ENCODE measurements at regions not wholly inside any gene's neighbourhood (a gene's known extent, or its start where the extent isn't known, plus 50 kb on each side); places are given as distances from the start of the nearest gene placed in this dataset.

DNA sequence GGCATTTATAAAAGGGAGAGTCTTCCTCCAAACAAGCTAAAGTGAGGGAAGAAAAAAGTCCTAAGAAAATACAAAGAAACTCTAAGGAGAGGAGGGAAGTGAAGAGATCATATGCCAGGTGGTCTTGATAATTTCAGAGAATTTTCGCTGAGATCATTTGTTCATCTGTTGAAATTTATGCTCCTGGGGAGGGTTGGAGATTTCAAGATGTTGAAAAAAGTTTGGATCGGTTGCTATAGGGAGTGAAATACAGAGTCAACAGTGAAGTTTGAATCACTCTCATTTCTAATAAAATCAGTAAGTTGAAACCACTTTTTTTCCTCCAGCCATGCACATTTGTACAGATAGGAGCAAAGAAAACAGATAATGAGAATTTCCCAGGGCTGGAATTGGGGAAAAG is 299.1 kb upstream of the ADAMTS5 start:
- no peaks in the 10 kb centered on the region for H3K79me2 ChIP-seq (ENCODE audit: control insufficient read depth, insufficient read depth, low read length)
- no peak overlapping the region for H2AFZ ChIP-seq (ENCODE audit: low read depth, low read length)
- dilution Hi-C loops (cut with MboI; ENCODE audit: extremely low pct_ligation_motif_present, low sequenced_read_pairs) (no loop called here), intact Hi-C loops (cut with micrococcal nuclease) (no loop called here)
- TF ChIP-seq, protein P1, sequence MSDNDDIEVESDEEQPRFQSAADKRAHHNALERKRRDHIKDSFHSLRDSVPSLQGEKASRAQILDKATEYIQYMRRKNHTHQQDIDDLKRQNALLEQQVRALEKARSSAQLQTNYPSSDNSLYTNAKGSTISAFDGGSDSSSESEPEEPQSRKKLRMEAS (IDR thresholded peaks at IDR 0.05; ENCODE audit: insufficient read depth, insufficient read length) = no peak
- TF ChIP-seq POLR2A (IDR thresholded peaks at IDR 0.05; ENCODE audit: low read depth, low read length) (no peak), POLR2AphosphoS5 (IDR thresholded peaks at IDR 0.05; ENCODE audit: insufficient read depth, low read depth, low read length) (no peak), EZH2 (IDR thresholded peaks at IDR 0.05; ENCODE audit: borderline replicate concordance, low read depth, low read length, severe bottlenecking) (no peak)
- TF ChIP-seq, protein P2, sequence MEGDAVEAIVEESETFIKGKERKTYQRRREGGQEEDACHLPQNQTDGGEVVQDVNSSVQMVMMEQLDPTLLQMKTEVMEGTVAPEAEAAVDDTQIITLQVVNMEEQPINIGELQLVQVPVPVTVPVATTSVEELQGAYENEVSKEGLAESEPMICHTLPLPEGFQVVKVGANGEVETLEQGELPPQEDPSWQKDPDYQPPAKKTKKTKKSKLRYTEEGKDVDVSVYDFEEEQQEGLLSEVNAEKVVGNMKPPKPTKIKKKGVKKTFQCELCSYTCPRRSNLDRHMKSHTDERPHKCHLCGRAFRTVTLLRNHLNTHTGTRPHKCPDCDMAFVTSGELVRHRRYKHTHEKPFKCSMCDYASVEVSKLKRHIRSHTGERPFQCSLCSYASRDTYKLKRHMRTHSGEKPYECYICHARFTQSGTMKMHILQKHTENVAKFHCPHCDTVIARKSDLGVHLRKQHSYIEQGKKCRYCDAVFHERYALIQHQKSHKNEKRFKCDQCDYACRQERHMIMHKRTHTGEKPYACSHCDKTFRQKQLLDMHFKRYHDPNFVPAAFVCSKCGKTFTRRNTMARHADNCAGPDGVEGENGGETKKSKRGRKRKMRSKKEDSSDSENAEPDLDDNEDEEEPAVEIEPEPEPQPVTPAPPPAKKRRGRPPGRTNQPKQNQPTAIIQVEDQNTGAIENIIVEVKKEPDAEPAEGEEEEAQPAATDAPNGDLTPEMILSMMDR (IDR thresholded peaks at IDR 0.05; ENCODE audit: extremely low read depth in 1 of 2, insufficient read depth in 1 of 2, low read depth in 1 of 2, low read length in 2 of 2) = no peak
- no peaks in the 10 kb centered on the region for H3K9me3 ChIP-seq (replicated peaks; ENCODE audit: control insufficient read depth, insufficient read depth, low read length)
- H4K20me1 ChIP-seq (replicated peaks; ENCODE audit: control insufficient read depth, extremely low read depth, insufficient read depth, low read length) = no peaks in the 10 kb centered on the region
- no TSS peak for BruUV-seq (replicated peaks)
- CTCF ChIA-PET = no interaction called here
- H3K36me3 ChIP-seq (ENCODE audit: control insufficient read depth in 2 of 2, extremely low read depth in 1 of 2, insufficient read depth in 2 of 2, low read length in 2 of 2) = no peaks in the 10 kb centered on the region
- H3K4me1 ChIP-seq (ENCODE audit: control insufficient read depth, extremely low read depth, insufficient read depth, low read length) = no peaks in the 10 kb centered on the region
- no peak overlapping the region for H3K9ac ChIP-seq (replicated peaks; ENCODE audit: extremely low read depth, insufficient read depth, low read length)
- no peak overlapping the region for H3K27ac ChIP-seq (ENCODE audit: insufficient read depth, low read depth, low read length)
- DNase-seq (ENCODE audit: low read depth, low spot score) = no peak
- no peaks in the 10 kb centered on the region for H3K9me1 ChIP-seq (replicated peaks; ENCODE audit: control insufficient read depth, extremely low read depth, insufficient read depth, low read length)
- POLR2A ChIA-PET = no interaction called here
- H3K4me3 ChIP-seq (replicated peaks in 1 of 3; ENCODE audit: insufficient read depth in 1 of 3, low read depth in 1 of 3, low read length in 3 of 3) = no peak overlapping the region
- H3K27me3 ChIP-seq (ENCODE audit: control insufficient read depth in 2 of 2, insufficient read depth in 2 of 2, low read length in 2 of 2) = no peaks in the 10 kb centered on the region
- FAIRE-seq = no peak
- H3K4me2 ChIP-seq (ENCODE audit: insufficient read depth, low read length) = no peak overlapping the region

DNA sequence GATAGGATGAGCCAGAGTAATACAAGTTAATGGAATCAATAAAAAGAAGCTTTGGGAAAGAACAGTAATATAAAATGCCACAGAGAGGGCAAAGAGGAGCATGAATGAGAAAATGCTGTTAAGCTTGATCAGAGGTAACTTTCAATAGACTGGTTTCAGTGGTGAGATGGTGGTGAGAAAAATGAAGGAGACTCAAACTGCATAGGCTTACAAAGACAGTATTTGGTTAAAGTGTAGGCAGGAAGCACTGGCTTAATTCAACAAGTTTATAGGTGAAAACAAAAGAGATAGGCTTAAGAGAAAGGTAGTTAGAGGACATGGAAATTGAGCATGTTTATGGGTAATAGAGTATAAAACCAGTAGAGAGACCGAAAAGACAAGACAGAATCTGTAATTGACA is 298.6 kb upstream of the ADAMTS5 start:
- no peak overlapping the region for H3K4me3 ChIP-seq (replicated peaks in 1 of 3; ENCODE audit: insufficient read depth in 1 of 3, low read depth in 1 of 3, low read length in 3 of 3)
- H3K9me1 ChIP-seq (replicated peaks; ENCODE audit: control insufficient read depth, extremely low read depth, insufficient read depth, low read length) = no peaks in the 10 kb centered on the region
- no peak overlapping the region for H3K9ac ChIP-seq (replicated peaks; ENCODE audit: extremely low read depth, insufficient read depth, low read length)
- TF ChIP-seq GATA2 (IDR thresholded peaks at IDR 0.05; ENCODE audit: insufficient read depth, insufficient read length, low read depth, low read length) (no peak), MYC (IDR thresholded peaks at IDR 0.05; ENCODE audit: low read depth, low read length) (no peak), EZH2 (IDR thresholded peaks at IDR 0.05; ENCODE audit: borderline replicate concordance, low read depth, low read length, severe bottlenecking) (no peak), POLR2AphosphoS5 (IDR thresholded peaks at IDR 0.05; ENCODE audit: insufficient read depth, low read depth, low read length) (no peak), FOS (IDR thresholded peaks at IDR 0.05; ENCODE audit: borderline replicate concordance, insufficient read depth, low read length) (no peak), POLR2A (IDR thresholded peaks at IDR 0.05; ENCODE audit: low read depth, low read length) (no peak), JUN (IDR thresholded peaks at IDR 0.05; ENCODE audit: borderline replicate concordance, insufficient read depth, insufficient read length, low read depth) (no peak)
- TF ChIP-seq, protein P1 (IDR thresholded peaks at IDR 0.05; ENCODE audit: insufficient read depth, insufficient read length) = no peak
- TF ChIP-seq, protein P2 (IDR thresholded peaks at IDR 0.05; ENCODE audit: extremely low read depth in 1 of 2, insufficient read depth in 1 of 2, low read depth in 1 of 2, low read length in 2 of 2) = no peak
- no peaks in the 10 kb centered on the region for H3K27me3 ChIP-seq (ENCODE audit: control insufficient read depth in 2 of 2, insufficient read depth in 2 of 2, low read length in 2 of 2)
- DNase-seq (ENCODE audit: low read depth, low spot score) (no peak), FAIRE-seq (no peak)
- no peaks in the 10 kb centered on the region for H3K36me3 ChIP-seq (ENCODE audit: control insufficient read depth in 2 of 2, extremely low read depth in 1 of 2, insufficient read depth in 2 of 2, low read length in 2 of 2)
- CTCF ChIA-PET = no interaction called here
- dilution Hi-C loops (cut with MboI; ENCODE audit: extremely low pct_ligation_motif_present, low sequenced_read_pairs) (no loop called here), intact Hi-C loops (cut with micrococcal nuclease) (no loop called here)
- no peaks in the 10 kb centered on the region for H3K79me2 ChIP-seq (ENCODE audit: control insufficient read depth, insufficient read depth, low read length)
- H3K9me3 ChIP-seq (replicated peaks; ENCODE audit: control insufficient read depth, insufficient read depth, low read length) = no peaks in the 10 kb centered on the region
- H4K20me1 ChIP-seq (replicated peaks; ENCODE audit: control insufficient read depth, extremely low read depth, insufficient read depth, low read length) = no peaks in the 10 kb centered on the region
- BruUV-seq (replicated peaks) = no TSS peak
- no peak overlapping the region for H2AFZ ChIP-seq (ENCODE audit: low read depth, low read length)
- no peak overlapping the region for H3K4me2 ChIP-seq (ENCODE audit: insufficient read depth, low read length)
- H3K27ac ChIP-seq (ENCODE audit: insufficient read depth, low read depth, low read length) = no peak overlapping the region
- no peaks in the 10 kb centered on the region for H3K4me1 ChIP-seq (ENCODE audit: control insufficient read depth, extremely low read depth, insufficient read depth, low read length)
- POLR2A ChIA-PET = no interaction called here
